Stomach (tissue), 8 donors: ENCODE measurements at regions not wholly inside any gene's neighbourhood (a gene's known extent, or its start where the extent isn't known, plus 50 kb on each side); places are given as distances from the start of the nearest gene placed in this dataset.
"Not testable (repeated sequence)": the region's sequence is repeated elsewhere in the genome, so short reads cannot be mapped to it uniquely, and the experiment has no call there.

Experiments used
- DNase-seq, 2 donors: peaks; one replicate each; pipeline versions ENCODE4 v3.0.0 to v3.0.0-alpha.2; 2013 to 2019
- H3K27ac ChIP-seq, 5 donors: fragments of 200-600 bp in 4 of 5; sonication (generic) in 4 of 5; one replicate each; pipeline ENCODE4 v1.5.1; 2013 to 2019; ENCODE audit warnings: mild to moderate bottlenecking in 1 of 5, moderate library complexity in 1 of 5
- H3K27me3 ChIP-seq, 3 donors: fragments of 200-600 bp; sonication (generic); one replicate each; pipeline ENCODE4 v1.5.1; 2017 to 2019; ENCODE audit warnings: mixed run types in 1 of 3
- H3K36me3 ChIP-seq, 4 donors: fragments of 200-600 bp; sonication (generic); 1 replicate in 3 of 4; 2 replicates in 1 of 4; pipeline ENCODE4 v1.5.1; 2016 to 2019
- H3K4me1 ChIP-seq, 4 donors: fragments of 200-600 bp; sonication (generic); one replicate each; pipeline ENCODE4 v1.5.1; 2016 to 2019
- H3K4me3 ChIP-seq, 4 donors: fragments of 200-600 bp; sonication (generic) in 3 of 4; one replicate each; pipeline ENCODE4 v1.5.1; 2016 to 2019; ENCODE audit warnings: mild to moderate bottlenecking in 1 of 4
- H3K9me3 ChIP-seq, 4 donors: fragments of 200-600 bp; sonication (generic); one replicate each; pipeline ENCODE4 v1.5.1; 2016 to 2019
- CTCF ChIP-seq, 7 experiments: fragments of 450-650 bp in 4 of 7; fragments of 200-600 bp in 3 of 7; sonication (generic) in 3 of 7; IDR thresholded peaks; one replicate each; pipeline ENCODE4 v1.5.1; 2016 to 2019; ENCODE audit warnings: antibody characterized with exemption in 7 of 7, control low read depth in 2 of 7, mild to moderate bottlenecking in 1 of 7
- POLR2AphosphoS5 ChIP-seq, 3 donors: sonication (generic); formaldehyde crosslinking; IDR thresholded peaks; one replicate each; pipeline ENCODE4 v1.6.1; 2016; ENCODE audit warnings: antibody characterized with exemption in 3 of 3
- WGBS, 5 donors: extraction: QIAGEN DNeasy Blood & Tissue Kit in 3 of 5; methylation state at CpG; one replicate each; pipeline versions ENCODE4 v1.1.5 to v1.1.7; 2013 to 2018; 5-methylcytosine and 5-hydroxymethylcytosine counted together
- intact Hi-C: fragments of 100-400 bp; cut with DNase I; formaldehyde crosslinking; loops from one replicate; pipeline ENCODE4 v1.15.1; 2023; ENCODE audit warnings: low total_unique reads
- donor health status: healthy with polysubstance abuse.
- donor health status: Bipolar disorder and iron deficiency.
- donor health status: healthy.

- WGBS, 5 donors = 60 to 83% (median 67%) methylated on average over 1 of the region's 1 CpG; no CpG with 5 or more reads in 2 of the 5 donors
- H3K4me1 ChIP-seq, H3K9me3 ChIP-seq, H3K4me3 ChIP-seq, H3K27ac ChIP-seq, intact Hi-C loops, DNase-seq, H3K27me3 ChIP-seq, H3K36me3 ChIP-seq: not testable (repeated sequence)
These were observed 109.8 kb downstream of the TRIM69 start for GRCh38 chr15:44846156-44846555.

GRCh38 chr15:44847555-44847954, 108.9 kb upstream of the TERB2 start:
- DNase-seq, intact Hi-C loops, H3K27me3 ChIP-seq, H3K4me3 ChIP-seq, H3K9me3 ChIP-seq, H3K27ac ChIP-seq, H3K36me3 ChIP-seq: not testable (repeated sequence)
- peaks cover 0 to 11% (median 3%) of the 10 kb centered on the region in 4 donors for H3K4me1 ChIP-seq
- 29 to 61% (median 35%) methylated on average over 1 to 2 of the region's 2 CpGs for WGBS, 5 donors

- not testable (repeated sequence) for DNase-seq
These were observed 107.6 kb upstream of the TERB2 start for GRCh38 chr15:44848859-44849258.

GRCh38 chr15:44849701-44850403, 106.6 kb upstream of the TERB2 start:
- H3K4me3 ChIP-seq, H3K27ac ChIP-seq, H3K36me3 ChIP-seq, H3K27me3 ChIP-seq, H3K9me3 ChIP-seq, DNase-seq: not testable (repeated sequence)
- 42 to 65% (median 55%) methylated on average over 5 to 6 of the region's 6 CpGs for WGBS, 5 donors
- intact Hi-C loops = loop anchor here (10.0 kb wide), 1 partner anchor 185 kb away; no protein-coding TSS in a partner anchor
- peaks cover 0 to 26% (median 12%) of the 10 kb centered on the region in 4 donors for H3K4me1 ChIP-seq

More at GRCh38 chr15:44848859-44849258, 107.6 kb upstream of the TERB2 start:
- WGBS, 5 donors = 73 to 89% (median 84%) methylated on average over 5 of the region's 5 CpGs
- H3K36me3 ChIP-seq, intact Hi-C loops, H3K27me3 ChIP-seq, H3K4me3 ChIP-seq, H3K27ac ChIP-seq, H3K9me3 ChIP-seq: not testable (repeated sequence)
- peaks cover 0 to 24% (median 12%) of the 10 kb centered on the region in 4 donors for H3K4me1 ChIP-seq

- H3K27ac ChIP-seq, H3K36me3 ChIP-seq, H3K4me3 ChIP-seq, H3K27me3 ChIP-seq, H3K9me3 ChIP-seq: not testable (repeated sequence)
- 9 to 30% (median 17%) methylated on average over 4 of the region's 4 CpGs for WGBS, 5 donors
- peak; percentile 76 to 86 for DNase-seq
- TF ChIP-seq CTCF (IDR thresholded peaks at IDR 0.05) (peak in 5 of 7 experiments; percentile 62 to 82 (median 70)), POLR2AphosphoS5 (IDR thresholded peaks at IDR 0.05) (peak in 1 of 3 donors; percentile 38)
- intact Hi-C loops = loop anchor here (10.0 kb wide), 1 partner anchor 181 kb away; no protein-coding TSS in a partner anchor
- peaks cover 0 to 24% (median 12%) of the 10 kb centered on the region in 4 donors for H3K4me1 ChIP-seq
These were observed 103.1 kb upstream of the TERB2 start for GRCh38 chr15:44853304-44853950.

- H3K27ac ChIP-seq, H3K36me3 ChIP-seq, H3K9me3 ChIP-seq, DNase-seq, H3K4me3 ChIP-seq, H3K27me3 ChIP-seq: not testable (repeated sequence)
- intact Hi-C loops = loop anchor here (10.0 kb wide), 1 partner anchor 180 kb away; no protein-coding TSS in a partner anchor
- H3K4me1 ChIP-seq = peaks cover 0 to 18% (median 12%) of the 10 kb centered on the region in 4 donors
- WGBS, 5 donors = 25 to 42% (median 28%) methylated on average over 3 to 4 of the region's 4 CpGs
These were observed 101.8 kb upstream of the TERB2 start for GRCh38 chr15:44854696-44855095.

- H3K4me1 ChIP-seq = peaks cover 0 to 18% (median 12%) of the 10 kb centered on the region in 4 donors
- DNase-seq, H3K4me3 ChIP-seq, H3K27me3 ChIP-seq, H3K36me3 ChIP-seq, H3K27ac ChIP-seq, H3K9me3 ChIP-seq: not testable (repeated sequence)
- 33 to 78% (median 74%) methylated on average over 1 to 3 of the region's 3 CpGs for WGBS, 5 donors
- intact Hi-C loops = loop anchor here (10.0 kb wide), 1 partner anchor 179 kb away; no protein-coding TSS in a partner anchor
These were observed 100.2 kb upstream of the TERB2 start for GRCh38 chr15:44856284-44856683.

- not testable (repeated sequence) for H3K27ac ChIP-seq, H3K4me3 ChIP-seq, DNase-seq, H3K36me3 ChIP-seq, H3K27me3 ChIP-seq, H3K9me3 ChIP-seq
- 100% methylated on average over 1 of the region's 3 CpGs; no CpG with 5 or more reads in 1 of the 5 donors for WGBS, 5 donors
- peaks cover 0 to 18% (median 11%) of the 10 kb centered on the region in 4 donors for H3K4me1 ChIP-seq
- intact Hi-C loops = loop anchor here (10.0 kb wide), 1 partner anchor 178 kb away; no protein-coding TSS in a partner anchor
These were observed 99.2 kb upstream of the TERB2 start for GRCh38 chr15:44857164-44857710.

- not testable (repeated sequence) for H3K27me3 ChIP-seq, H3K36me3 ChIP-seq, H3K27ac ChIP-seq, DNase-seq, H3K4me3 ChIP-seq, H3K4me1 ChIP-seq
- 81 to 100% (median 92%) methylated on average over 2 of the region's 2 CpGs for WGBS, 5 donors
- intact Hi-C loops = loop anchor here (10.0 kb wide), 1 partner anchor 176 kb away; no protein-coding TSS in a partner anchor
- H3K9me3 ChIP-seq = peaks cover 0 to 11% (median 0%) of the 10 kb centered on the region in 4 donors
These were observed 97.4 kb upstream of the TERB2 start for GRCh38 chr15:44859088-44859487.

GRCh38 chr15:44860168-44860567, 96.3 kb upstream of the TERB2 start:
- not testable (repeated sequence) for DNase-seq

More at GRCh38 chr15:44860168-44860567, 96.3 kb upstream of the TERB2 start:
- H3K9me3 ChIP-seq = peaks cover 0 to 11% (median 0%) of the 10 kb centered on the region in 4 donors
- H3K36me3 ChIP-seq, H3K4me1 ChIP-seq, intact Hi-C loops, H3K27me3 ChIP-seq, H3K4me3 ChIP-seq, H3K27ac ChIP-seq: not testable (repeated sequence)
- WGBS, 5 donors = 65 to 81% (median 78%) methylated on average over 2 of the region's 2 CpGs
